ENCODE measurements at regions not wholly inside any gene's neighbourhood (a gene's known extent, or its start where the extent isn't known, plus 50 kb on each side); places are given as distances from the start of the nearest gene placed in this dataset.

GRCh38 chr2:16719485-16719808 lies 53.8 kb upstream of the CYRIA start:
- ChIA-PET POLR2A (interaction anchor here (0.6 to 4.4 kb wide), 3 partner anchors 53 to 67 kb away, joined by 3 to 33 read pairs (median 8); no protein-coding TSS in a partner anchor), SMC1A (ENCODE audit: uncharacterized antibody, unreplicated experiment) (interaction anchor here (1.3 to 14.4 kb wide), 3 partner anchors 57 to 83 kb away, joined by 3 to 141 read pairs (median 21); no protein-coding TSS in a partner anchor), CTCF (interaction anchor here (2.4 kb wide), 1 partner anchor 68 kb away, joined by 9 read pairs; no protein-coding TSS in a partner anchor), RAD21 (ENCODE audit: unreplicated experiment) (interaction anchor here (1.2 to 12.5 kb wide), 5 partner anchors 13 to 63 kb away, joined by 3 to 156 read pairs (median 5); no protein-coding TSS in a partner anchor)
- Histone ChIP-seq H2AFZ (ENCODE audit: control insufficient read depth, low read depth, low read length) (no peak overlapping the region), H3K27me3 (replicated peaks in 1 of 2; ENCODE audit: control insufficient read depth in 2 of 2, insufficient read depth in 2 of 2, low read length in 1 of 2) (0 out of 4 replicates have a peak, but pooled peaks cover 1 to 5% of the 10 kb centered on the region in 2 experiments), H3K9ac (ENCODE audit: control insufficient read depth, insufficient read depth, low read length) (no peak overlapping the region), H3K4me3 (no peak overlapping the region), H3K9me3 (replicated peaks; ENCODE audit: control insufficient read depth, insufficient read depth, low read length) (no peaks in the 10 kb centered on the region), H3K36me3 (ENCODE audit: control insufficient read depth in 2 of 2, insufficient read depth in 2 of 2, low read length in 1 of 2) (no peaks in the 10 kb centered on the region), H3K4me2 (ENCODE audit: control insufficient read depth, insufficient read depth) (no peak overlapping the region), H4K20me1 (ENCODE audit: control insufficient read depth, insufficient read depth) (no peaks in the 10 kb centered on the region), H3K4me1 (ENCODE audit: control insufficient read depth, insufficient read depth, low read length) (no peaks in the 10 kb centered on the region), H3K79me2 (ENCODE audit: control insufficient read depth, insufficient read depth, low read length) (no peaks in the 10 kb centered on the region), H3K27ac (ENCODE audit: control insufficient read depth, insufficient read depth) (no peak overlapping the region)
- WGBS (ENCODE audit: insufficient coverage, insufficient replicate concordance, low lambda C conversion rate, missing lambda C conversion rate) = 66% methylated on average over 3 of the region's 3 CpGs
- no peak for DNase-seq (ENCODE audit: low read depth, low spot score)
- BruUV-seq (replicated peaks) = no TSS peak
- intact Hi-C loops (cut with micrococcal nuclease; ENCODE audit: unreplicated experiment) = no loop called here
- TF ChIP-seq SREBF2 (IDR thresholded peaks at IDR 0.05; ENCODE audit: low read length) (no peak), ZSCAN29 (IDR thresholded peaks at IDR 0.05) (no peak), YY1 (IDR thresholded peaks at IDR 0.05; ENCODE audit: low read depth, low read length) (no peak)
- FAIRE-seq = no peak
- ATAC-seq = no peak; the same call in 2 of the 3 replicates
- in situ Hi-C loops (cut with MboI) = no loop called here

- peak; percentile 35; the same call in 2 of the 3 replicates for ATAC-seq
- no TSS peak for BruUV-seq (replicated peaks)
- H3K79me2 ChIP-seq (ENCODE audit: control insufficient read depth, insufficient read depth, low read length) = no peaks in the 10 kb centered on the region
- POLR2A ChIA-PET = interaction anchor here (0.6 to 4.4 kb wide), 7 partner anchors 14 to 66 kb away, joined by 3 to 33 read pairs (median 7); no protein-coding TSS in a partner anchor
- H3K4me3 ChIP-seq = no peak overlapping the region
- H3K27ac ChIP-seq (ENCODE audit: control insufficient read depth, insufficient read depth) = no peak overlapping the region
- H4K20me1 ChIP-seq (ENCODE audit: control insufficient read depth, insufficient read depth) = no peaks in the 10 kb centered on the region
- 51% methylated on average over 10 of the region's 10 CpGs for WGBS (ENCODE audit: insufficient coverage, insufficient replicate concordance, low lambda C conversion rate, missing lambda C conversion rate)
- no peaks in the 10 kb centered on the region for H3K4me1 ChIP-seq (ENCODE audit: control insufficient read depth, insufficient read depth, low read length)
- no peaks in the 10 kb centered on the region for H3K36me3 ChIP-seq (ENCODE audit: control insufficient read depth in 2 of 2, insufficient read depth in 2 of 2, low read length in 1 of 2)
- DNase-seq (ENCODE audit: low read depth, low spot score) = no peak
- FAIRE-seq = no peak
- H2AFZ ChIP-seq (ENCODE audit: control insufficient read depth, low read depth, low read length) = no peak overlapping the region
- TF ChIP-seq SREBF2 (IDR thresholded peaks at IDR 0.05; ENCODE audit: low read length) = no peak
- TF ChIP-seq TCF7 (IDR thresholded peaks at IDR 0.05; ENCODE audit: borderline replicate concordance) = no peak
- TF ChIP-seq ZBTB40 (IDR thresholded peaks at IDR 0.05; ENCODE audit: borderline replicate concordance) = no peak
- no peak for TF ChIP-seq NFYB (IDR thresholded peaks at IDR 0.05; ENCODE audit: insufficient read depth, low read depth, low read length)
- TF ChIP-seq, protein P1, sequence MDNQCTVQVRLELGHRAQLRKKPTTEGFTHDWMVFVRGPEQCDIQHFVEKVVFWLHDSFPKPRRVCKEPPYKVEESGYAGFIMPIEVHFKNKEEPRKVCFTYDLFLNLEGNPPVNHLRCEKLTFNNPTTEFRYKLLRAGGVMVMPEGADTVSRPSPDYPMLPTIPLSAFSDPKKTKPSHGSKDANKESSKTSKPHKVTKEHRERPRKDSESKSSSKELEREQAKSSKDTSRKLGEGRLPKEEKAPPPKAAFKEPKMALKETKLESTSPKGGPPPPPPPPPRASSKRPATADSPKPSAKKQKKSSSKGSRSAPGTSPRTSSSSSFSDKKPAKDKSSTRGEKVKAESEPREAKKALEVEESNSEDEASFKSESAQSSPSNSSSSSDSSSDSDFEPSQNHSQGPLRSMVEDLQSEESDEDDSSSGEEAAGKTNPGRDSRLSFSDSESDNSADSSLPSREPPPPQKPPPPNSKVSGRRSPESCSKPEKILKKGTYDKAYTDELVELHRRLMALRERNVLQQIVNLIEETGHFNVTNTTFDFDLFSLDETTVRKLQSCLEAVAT (IDR thresholded peaks at IDR 0.05) = 0 out of 2 replicates have a peak, but pooled peaks have one; percentile 66
- peak; percentile 57 for TF ChIP-seq MEF2B (IDR thresholded peaks at IDR 0.05; ENCODE audit: partially characterized antibody, poor library complexity, severe bottlenecking)
- CTCF ChIA-PET = interaction anchor here (0.7 to 2.4 kb wide), 9 partner anchors 16 to 106 kb away, joined by 3 to 9 read pairs (median 4); no protein-coding TSS in a partner anchor
- intact Hi-C loops (cut with micrococcal nuclease; ENCODE audit: unreplicated experiment) (no loop called here), in situ Hi-C loops (cut with MboI) (no loop called here)
- H3K9me3 ChIP-seq (replicated peaks; ENCODE audit: control insufficient read depth, insufficient read depth, low read length) = no peaks in the 10 kb centered on the region
- H3K27me3 ChIP-seq (replicated peaks in 1 of 2; ENCODE audit: control insufficient read depth in 2 of 2, insufficient read depth in 2 of 2, low read length in 1 of 2) = 0 out of 4 replicates have a peak, but pooled peaks cover 1 to 5% of the 10 kb centered on the region in 2 experiments
- RAD21 ChIA-PET (ENCODE audit: unreplicated experiment) = interaction anchor here (1.1 to 12.5 kb wide), 14 partner anchors 8 to 106 kb away, joined by 3 to 156 read pairs (median 6); no protein-coding TSS in a partner anchor
- SMC1A ChIA-PET (ENCODE audit: uncharacterized antibody, unreplicated experiment) = interaction anchor here (0.9 to 14.4 kb wide), 6 partner anchors 37 to 90 kb away, joined by 3 to 141 read pairs (median 10); no protein-coding TSS in a partner anchor
- H3K9ac ChIP-seq (ENCODE audit: control insufficient read depth, insufficient read depth, low read length) = no peak overlapping the region
- no peak overlapping the region for H3K4me2 ChIP-seq (ENCODE audit: control insufficient read depth, insufficient read depth)
These were observed 53.2 kb upstream of the CYRIA start for GRCh38 chr2:16718576-16719484.
